AG10803 (cell line): ENCODE measurements at regions not wholly inside any gene's neighbourhood (a gene's known extent, or its start where the extent isn't known, plus 50 kb on each side); places are given as distances from the start of the nearest gene placed in this dataset.

ENCODE experiments used
- DNase-seq: peaks from one replicate; pipeline ENCODE4 v3.0.0; 2010; ENCODE audit warnings: low read depth
- H3K4me3 ChIP-seq: 2 replicates; pipeline ENCODE4 v1.5.1; 2011; ENCODE audit warnings: mild to moderate bottlenecking, low read length, control low read depth
- TF ChIP-seq, protein P1 (sequence below): conservative IDR thresholded peaks from 2 replicates; pipeline ENCODE4 v1.5.1; 2011; ENCODE audit warnings: mild to moderate bottlenecking, low read length, control low read depth, inconsistent platforms

DNA sequence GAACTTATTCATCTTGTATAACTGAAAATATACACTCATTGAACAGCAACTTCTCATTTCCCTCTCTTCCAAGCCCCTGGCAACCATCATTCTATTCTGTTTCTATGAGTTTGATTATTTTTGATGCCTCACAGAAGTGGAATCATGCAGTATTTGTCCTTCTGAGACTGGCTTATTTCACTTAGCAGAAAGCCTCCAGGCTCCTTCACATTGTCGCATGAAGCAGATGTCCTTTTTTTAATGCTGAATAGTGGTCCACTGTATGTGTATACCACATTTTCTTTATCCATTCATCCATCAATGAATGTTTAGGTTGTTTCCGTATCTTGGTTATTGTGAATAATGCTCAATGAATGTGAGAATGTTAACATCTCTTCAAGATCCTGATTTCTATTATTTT lies 238.2 kb upstream of the KLF14 start:
- H3K4me3 ChIP-seq, result no peak overlapping the region
- TF ChIP-seq, protein P1, sequence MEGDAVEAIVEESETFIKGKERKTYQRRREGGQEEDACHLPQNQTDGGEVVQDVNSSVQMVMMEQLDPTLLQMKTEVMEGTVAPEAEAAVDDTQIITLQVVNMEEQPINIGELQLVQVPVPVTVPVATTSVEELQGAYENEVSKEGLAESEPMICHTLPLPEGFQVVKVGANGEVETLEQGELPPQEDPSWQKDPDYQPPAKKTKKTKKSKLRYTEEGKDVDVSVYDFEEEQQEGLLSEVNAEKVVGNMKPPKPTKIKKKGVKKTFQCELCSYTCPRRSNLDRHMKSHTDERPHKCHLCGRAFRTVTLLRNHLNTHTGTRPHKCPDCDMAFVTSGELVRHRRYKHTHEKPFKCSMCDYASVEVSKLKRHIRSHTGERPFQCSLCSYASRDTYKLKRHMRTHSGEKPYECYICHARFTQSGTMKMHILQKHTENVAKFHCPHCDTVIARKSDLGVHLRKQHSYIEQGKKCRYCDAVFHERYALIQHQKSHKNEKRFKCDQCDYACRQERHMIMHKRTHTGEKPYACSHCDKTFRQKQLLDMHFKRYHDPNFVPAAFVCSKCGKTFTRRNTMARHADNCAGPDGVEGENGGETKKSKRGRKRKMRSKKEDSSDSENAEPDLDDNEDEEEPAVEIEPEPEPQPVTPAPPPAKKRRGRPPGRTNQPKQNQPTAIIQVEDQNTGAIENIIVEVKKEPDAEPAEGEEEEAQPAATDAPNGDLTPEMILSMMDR, result no peak
- DNase-seq, result no peak

DNA sequence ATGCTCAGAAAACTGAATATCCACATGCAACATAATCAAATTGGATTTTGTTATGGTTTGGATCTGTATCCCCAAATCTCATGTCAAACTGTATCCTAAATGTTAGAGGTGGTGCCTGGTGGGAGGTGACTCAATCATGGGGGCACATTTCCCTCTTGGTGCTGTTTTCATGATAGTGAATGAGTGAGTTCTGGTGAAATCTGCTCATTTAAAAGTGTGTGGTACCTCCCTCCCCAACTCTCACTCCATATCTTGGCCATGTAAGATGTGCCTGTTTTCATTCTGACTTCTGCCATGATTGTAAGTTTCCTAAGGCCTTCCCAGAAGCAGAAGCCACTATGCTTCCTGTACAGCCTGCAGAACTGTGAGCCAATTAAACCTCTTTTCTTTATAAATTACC lies 239.6 kb upstream of the KLF14 start:
- no peak for DNase-seq
- H3K4me3 ChIP-seq, result no peak overlapping the region
- TF ChIP-seq, protein P1, result no peak

DNA sequence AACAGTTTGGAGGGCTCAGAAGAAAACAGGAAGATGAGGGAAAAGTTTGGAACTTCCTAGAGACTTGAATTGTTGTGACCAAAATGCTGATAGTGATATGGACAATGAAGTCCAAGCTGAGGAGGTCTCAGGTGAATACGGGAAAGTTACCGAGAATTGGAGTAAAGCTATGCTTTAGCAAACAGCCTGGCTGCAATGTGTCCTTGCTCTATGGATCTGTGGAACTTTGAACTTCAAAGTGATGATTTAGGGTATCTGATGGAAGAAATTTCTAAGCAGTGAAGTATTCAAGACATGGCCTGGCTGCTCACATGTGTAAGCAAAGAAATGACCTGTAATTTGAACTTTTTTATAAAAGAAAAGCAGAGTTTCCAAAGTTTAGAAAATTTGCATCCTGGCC lies 240.2 kb upstream of the KLF14 start:
- TF ChIP-seq, protein P1, result no peak

GRCh38 chr7:130974794-130975193 lies 240.8 kb upstream of the KLF14 start:
- no peak overlapping the region for H3K4me3 ChIP-seq
- TF ChIP-seq, protein P1, result no peak
- no peak for DNase-seq

More for the DNA sequence above, 240.2 kb upstream of the KLF14 start:
- no peak for DNase-seq
- H3K4me3 ChIP-seq, result no peak overlapping the region

DNA sequence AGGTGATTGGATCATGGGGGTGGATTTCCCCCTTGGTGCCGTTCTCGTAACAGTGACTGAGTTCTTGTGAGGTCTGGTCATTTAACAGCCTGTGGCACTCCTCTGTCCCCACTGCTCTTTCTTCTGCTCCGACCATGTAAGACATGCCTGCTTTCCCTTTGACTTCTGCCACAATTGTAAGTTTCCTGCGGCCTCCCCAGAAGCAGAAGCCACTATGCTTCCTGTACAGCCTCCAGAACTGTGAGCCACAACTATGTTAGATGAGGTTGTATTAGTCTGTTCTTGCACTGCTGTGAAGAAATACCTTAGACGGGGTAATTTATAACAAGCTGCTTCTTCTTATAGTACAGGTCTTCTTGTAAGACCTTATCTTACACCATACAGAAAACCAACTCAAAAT lies 241.7 kb upstream of the KLF14 start:
- TF ChIP-seq, protein P1, result no peak
- H3K4me3 ChIP-seq, result no peak overlapping the region
- DNase-seq, result no peak

DNA sequence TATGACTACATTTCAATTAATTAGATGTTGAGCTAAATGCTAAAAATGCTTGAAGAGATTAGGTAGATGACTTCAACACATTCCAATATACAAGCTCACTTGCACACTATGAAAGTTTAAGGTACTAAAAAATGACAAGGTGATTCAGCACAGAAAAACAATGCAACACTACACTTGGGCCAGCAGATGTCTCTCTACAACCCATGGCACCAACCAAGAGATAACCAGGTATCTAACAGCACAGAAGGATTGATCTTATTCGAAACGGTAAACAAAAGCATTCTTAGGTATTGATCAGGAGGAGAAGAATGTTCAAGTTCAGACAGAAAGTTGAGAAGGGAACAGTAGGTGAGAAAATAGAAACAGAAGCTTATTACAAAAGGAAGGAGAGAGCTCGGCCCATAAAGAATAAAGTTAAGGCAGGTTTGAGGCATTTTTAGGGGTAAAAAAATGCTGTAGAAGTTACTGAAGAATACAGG lies 248.2 kb upstream of the KLF14 start:
- DNase-seq, result peak; percentile 41
- TF ChIP-seq, protein P1, result peak; percentile 78
- no peak overlapping the region for H3K4me3 ChIP-seq

DNA sequence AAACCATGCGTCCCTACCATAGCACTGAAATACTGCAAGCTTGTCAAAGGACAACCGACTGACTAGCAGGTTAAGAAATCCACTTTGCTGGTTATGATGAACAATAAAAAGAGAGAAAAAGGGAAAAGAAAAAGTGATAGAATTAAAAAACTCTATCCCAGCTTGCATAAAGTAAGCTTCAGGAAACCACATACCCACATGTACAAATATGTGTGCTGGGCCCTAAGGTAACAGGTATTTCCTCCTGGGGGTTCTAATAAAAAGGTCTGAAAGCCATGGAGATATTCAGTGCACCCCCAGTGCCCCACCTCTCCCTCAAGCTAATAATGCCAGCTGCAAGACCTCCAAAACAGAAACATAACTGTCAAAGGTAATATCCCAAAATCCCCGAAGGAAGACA lies 248.6 kb upstream of the KLF14 start:
- H3K4me3 ChIP-seq, result no peak overlapping the region
- DNase-seq, result no peak
- TF ChIP-seq, protein P1, result no peak
